Body of pancreas (tissue), 4 donors: ENCODE measurements at regions not wholly inside any gene's neighbourhood (a gene's known extent, or its start where the extent isn't known, plus 50 kb on each side); places are given as distances from the start of the nearest gene placed in this dataset.
A peak's percentile ranks its signal among the peaks of the same experiment; 100 is the strongest.

ENCODE experiments used
- ATAC-seq: fragments of 150-250 bp; one replicate; pipeline ENCODE4 v1.9.1; 2016
- DNase-seq, 4 donors: peaks; one replicate each; pipeline ENCODE4 v3.0.0-alpha.2; 2019
- H3K27ac ChIP-seq, 4 donors: fragments of 200-600 bp; sonication (generic); 1 replicate in 3 of 4; 2 replicates in 1 of 4; pipeline versions ENCODE4 v1.5.1 to v1.6.1; 2016 to 2019; ENCODE audit warnings: mild to moderate bottlenecking in 1 of 4, mixed read lengths in 1 of 4, moderate library complexity in 1 of 4
- H3K27me3 ChIP-seq, 2 donors: fragments of 200-600 bp; sonication (generic); one replicate each; pipeline ENCODE4 v1.6.0; 2016; ENCODE audit warnings: mild to moderate bottlenecking in 1 of 2
- H3K36me3 ChIP-seq, 2 donors: fragments of 200-600 bp; sonication (generic); replicated peaks in 1 of 2; 2 replicates each; pipeline ENCODE4 v1.5.1; 2016; ENCODE audit warnings: low read depth in 2 of 2; ENCODE audit not compliant: insufficient read depth in 1 of 2
- H3K4me1 ChIP-seq: fragments of 200-600 bp; sonication (generic); one replicate; pipeline ENCODE4 v1.6.0; 2016
- H3K4me3 ChIP-seq, 2 donors: fragments of 200-600 bp; sonication (generic); 1 replicate in 1 of 2; 2 replicates in 1 of 2; pipeline ENCODE4 v1.5.1; 2016 to 2019
- H3K9me3 ChIP-seq, 3 donors: fragments of 200-600 bp; sonication (generic); 1 replicate in 2 of 3; 2 replicates in 1 of 3; pipeline ENCODE4 v1.5.1; 2016
- POLR2A ChIP-seq, 3 donors: fragments of 450-650 bp; IDR thresholded peaks; one replicate each; pipeline ENCODE4 v1.6.1; 2016; ENCODE audit warnings: antibody characterized with exemption in 3 of 3, mild to moderate bottlenecking in 2 of 3
- WGBS, 2 donors: methylation state at CpG; one replicate each; pipeline ENCODE4 v1.1.5; 2017; 5-methylcytosine and 5-hydroxymethylcytosine counted together
- intact Hi-C: fragments of 100-400 bp; cut with DNase I; formaldehyde crosslinking; loops from one replicate; pipeline ENCODE4 v1.15.1; 2023
- TF ChIP-seq, protein P1 (sequence below), 7 experiments: fragments of 450-650 bp in 4 of 7; fragments of 200-600 bp in 3 of 7; sonication (generic) in 3 of 7; IDR thresholded peaks; one replicate each; pipeline ENCODE4 v1.5.1; 2016 to 2019; ENCODE audit warnings: antibody characterized with exemption in 7 of 7

DNA sequence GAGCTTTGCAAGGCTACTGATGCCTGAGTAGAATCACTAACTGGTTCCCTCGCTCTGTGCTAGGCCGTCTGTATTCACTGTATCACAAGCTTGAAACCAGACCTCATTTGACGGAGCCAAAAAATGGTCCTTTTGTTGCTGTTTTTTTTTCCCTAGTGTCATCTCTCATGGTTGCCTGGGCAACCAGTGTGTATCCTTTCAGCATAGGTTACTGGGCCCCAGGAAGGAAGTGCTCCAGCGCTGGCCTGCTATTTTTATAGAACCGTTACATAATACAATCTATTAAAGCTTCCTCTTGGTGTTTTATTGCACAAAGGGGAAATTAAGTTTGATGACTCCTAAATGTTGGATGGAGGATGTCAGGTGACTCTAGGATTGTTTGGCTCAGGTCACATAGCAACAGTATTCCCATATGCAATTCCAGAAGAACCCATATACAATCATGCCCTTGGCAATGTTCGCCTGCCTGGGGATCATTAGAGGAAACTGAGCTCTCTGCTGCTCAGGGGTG, 220.4 kb downstream of the SPRY1 start:
- DNase-seq (peak; percentile 15 to 79 (median 44)), ATAC-seq (peak; percentile 65)
- Histone ChIP-seq H3K9me3 (no peaks in the 10 kb centered on the region), H3K36me3 (no peaks in the 10 kb centered on the region), H3K27ac (no peak overlapping the region), H3K27me3 (no peaks in the 10 kb centered on the region), H3K4me3 (no peak overlapping the region), H3K4me1 (no peaks in the 10 kb centered on the region)
- WGBS, 2 donors: 73 to 75% methylated on average over 6 of the region's 6 CpGs
- TF ChIP-seq, protein P1, sequence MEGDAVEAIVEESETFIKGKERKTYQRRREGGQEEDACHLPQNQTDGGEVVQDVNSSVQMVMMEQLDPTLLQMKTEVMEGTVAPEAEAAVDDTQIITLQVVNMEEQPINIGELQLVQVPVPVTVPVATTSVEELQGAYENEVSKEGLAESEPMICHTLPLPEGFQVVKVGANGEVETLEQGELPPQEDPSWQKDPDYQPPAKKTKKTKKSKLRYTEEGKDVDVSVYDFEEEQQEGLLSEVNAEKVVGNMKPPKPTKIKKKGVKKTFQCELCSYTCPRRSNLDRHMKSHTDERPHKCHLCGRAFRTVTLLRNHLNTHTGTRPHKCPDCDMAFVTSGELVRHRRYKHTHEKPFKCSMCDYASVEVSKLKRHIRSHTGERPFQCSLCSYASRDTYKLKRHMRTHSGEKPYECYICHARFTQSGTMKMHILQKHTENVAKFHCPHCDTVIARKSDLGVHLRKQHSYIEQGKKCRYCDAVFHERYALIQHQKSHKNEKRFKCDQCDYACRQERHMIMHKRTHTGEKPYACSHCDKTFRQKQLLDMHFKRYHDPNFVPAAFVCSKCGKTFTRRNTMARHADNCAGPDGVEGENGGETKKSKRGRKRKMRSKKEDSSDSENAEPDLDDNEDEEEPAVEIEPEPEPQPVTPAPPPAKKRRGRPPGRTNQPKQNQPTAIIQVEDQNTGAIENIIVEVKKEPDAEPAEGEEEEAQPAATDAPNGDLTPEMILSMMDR (IDR thresholded peaks at IDR 0.05): no peak
- no peak for TF ChIP-seq POLR2A (IDR thresholded peaks at IDR 0.05)
- intact Hi-C loops: no loop called here

DNA sequence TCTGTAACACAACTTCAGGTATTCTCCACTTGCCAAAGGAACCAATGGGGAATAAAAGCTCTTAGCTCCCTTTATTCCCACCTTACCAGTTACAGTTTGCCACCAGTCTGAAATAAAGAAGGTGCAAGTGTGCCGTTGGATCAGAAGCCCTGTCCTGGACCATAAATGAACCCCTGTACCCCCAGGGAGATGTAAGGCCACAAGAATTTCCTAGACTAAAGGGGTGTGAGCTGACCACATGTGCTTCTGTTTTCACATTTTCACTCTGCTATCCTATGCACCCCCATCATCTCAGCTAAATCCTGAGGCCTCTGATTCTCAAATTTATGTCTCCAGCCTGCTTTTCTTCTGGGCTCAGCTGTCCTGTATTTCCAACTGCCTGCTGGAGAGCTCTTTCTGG, 221.2 kb downstream of the SPRY1 start:
- intact Hi-C loops: no loop called here
- Histone ChIP-seq H3K9me3 (no peaks in the 10 kb centered on the region), H3K27ac (no peak overlapping the region), H3K4me1 (no peaks in the 10 kb centered on the region), H3K36me3 (no peaks in the 10 kb centered on the region), H3K4me3 (no peak overlapping the region), H3K27me3 (no peaks in the 10 kb centered on the region)
- no peak for TF ChIP-seq POLR2A (IDR thresholded peaks at IDR 0.05)
- TF ChIP-seq, protein P1 (IDR thresholded peaks at IDR 0.05): no peak
- 90 to 96% methylated on average over 1 of the region's 1 CpG for WGBS, 2 donors
- no peak for ATAC-seq
- no peak for DNase-seq

- H3K4me3 ChIP-seq: no peak overlapping the region
- TF ChIP-seq POLR2A (IDR thresholded peaks at IDR 0.05): no peak
- TF ChIP-seq, protein P1 (IDR thresholded peaks at IDR 0.05): no peak
- H3K36me3 ChIP-seq: no peaks in the 10 kb centered on the region
- no peak for ATAC-seq
- H3K27me3 ChIP-seq: no peaks in the 10 kb centered on the region
- no peak for DNase-seq
- no peaks in the 10 kb centered on the region for H3K4me1 ChIP-seq
- intact Hi-C loops: no loop called here
- WGBS, 2 donors: 33 to 96% methylated on average over 1 of the region's 1 CpG
- no peak overlapping the region for H3K27ac ChIP-seq
- no peaks in the 10 kb centered on the region for H3K9me3 ChIP-seq
These were observed 222.0 kb downstream of the SPRY1 start for GRCh38 chr4:123618606-123619005.

DNA sequence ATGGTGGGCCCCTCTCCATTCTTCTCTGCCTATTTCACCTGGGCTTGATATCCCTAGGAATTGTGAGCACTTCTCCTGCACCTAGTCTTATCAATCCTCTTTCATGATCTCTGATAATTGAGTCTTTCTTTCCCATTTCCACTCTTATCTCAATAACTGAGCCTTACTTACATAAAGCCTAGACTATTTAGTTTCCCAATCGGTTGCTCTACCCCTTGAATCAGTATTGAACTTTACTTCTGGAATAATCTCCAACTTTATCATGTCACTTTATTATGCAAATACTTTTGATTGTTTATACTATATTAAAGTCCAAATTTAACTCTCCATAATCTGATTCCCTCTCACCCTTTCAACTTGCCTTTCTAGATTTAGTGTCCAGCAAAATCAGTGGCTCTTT, 222.7 kb downstream of the SPRY1 start:
- H3K27me3 ChIP-seq: no peaks in the 10 kb centered on the region
- H3K4me3 ChIP-seq: no peak overlapping the region
- no peak for DNase-seq
- no peaks in the 10 kb centered on the region for H3K36me3 ChIP-seq
- no peak overlapping the region for H3K27ac ChIP-seq
- no peak for ATAC-seq
- no peak for TF ChIP-seq POLR2A (IDR thresholded peaks at IDR 0.05)
- TF ChIP-seq, protein P1 (IDR thresholded peaks at IDR 0.05): no peak
- H3K4me1 ChIP-seq: no peaks in the 10 kb centered on the region
- intact Hi-C loops: no loop called here
- no peaks in the 10 kb centered on the region for H3K9me3 ChIP-seq
- WGBS, 2 donors: 34 to 38% methylated on average over 1 of the region's 1 CpG

GRCh38 chr4:123619895-123620294, 223.3 kb downstream of the SPRY1 start:
- Histone ChIP-seq H3K4me3 (no peak overlapping the region), H3K9me3 (no peaks in the 10 kb centered on the region), H3K27me3 (no peaks in the 10 kb centered on the region), H3K27ac (no peak overlapping the region), H3K4me1 (no peaks in the 10 kb centered on the region), H3K36me3 (no peaks in the 10 kb centered on the region)
- intact Hi-C loops: no loop called here
- ATAC-seq (no peak), DNase-seq (no peak)
- TF ChIP-seq, protein P1 (IDR thresholded peaks at IDR 0.05): no peak
- no peak for TF ChIP-seq POLR2A (IDR thresholded peaks at IDR 0.05)
